Glutamatergic neuron (in vitro differentiated cells): ENCODE measurements at regions not wholly inside any gene's neighbourhood (a gene's known extent, or its start where the extent isn't known, plus 50 kb on each side); places are given as distances from the start of the nearest gene placed in this dataset.

Experiments used
- DNase-seq: peaks from one replicate; pipeline ENCODE4 v3.0.0; 2022
- H3K27ac Mint-ChIP-seq: one replicate; pipeline ENCODE4 v1.8.0; 2020; ENCODE audit warnings: mild to moderate bottlenecking, mixed read lengths, inconsistent platforms; ENCODE audit not compliant: unreplicated experiment
- H3K27me3 Mint-ChIP-seq: one replicate; pipeline ENCODE4 v1.8.0; 2020; ENCODE audit warnings: mild to moderate bottlenecking, moderate library complexity, mixed read lengths, inconsistent platforms; ENCODE audit not compliant: unreplicated experiment
- H3K36me3 Mint-ChIP-seq: one replicate; pipeline ENCODE4 v1.8.0; 2020; ENCODE audit warnings: mild to moderate bottlenecking, mixed read lengths, inconsistent platforms; ENCODE audit not compliant: unreplicated experiment
- H3K4me1 Mint-ChIP-seq: one replicate; pipeline ENCODE4 v1.8.0; 2020; ENCODE audit warnings: mild to moderate bottlenecking, low read depth, mixed read lengths, inconsistent platforms; ENCODE audit not compliant: unreplicated experiment
- H3K4me3 Mint-ChIP-seq: one replicate; pipeline ENCODE4 v1.8.0; 2020; ENCODE audit warnings: mild to moderate bottlenecking, mixed read lengths, inconsistent platforms; ENCODE audit not compliant: unreplicated experiment
- H3K9me3 Mint-ChIP-seq: one replicate; pipeline ENCODE4 v1.8.0; 2020; ENCODE audit warnings: mild to moderate bottlenecking, moderate library complexity, mixed read lengths, inconsistent platforms; ENCODE audit not compliant: unreplicated experiment
- TF ChIP-seq, protein P1 (sequence below): fragments of 200-600 bp; sonication (generic); IDR thresholded peaks from one replicate; pipeline ENCODE4 v1.5.0; 2021; ENCODE audit not compliant: partially characterized antibody, unreplicated experiment

- TF ChIP-seq, protein P1, sequence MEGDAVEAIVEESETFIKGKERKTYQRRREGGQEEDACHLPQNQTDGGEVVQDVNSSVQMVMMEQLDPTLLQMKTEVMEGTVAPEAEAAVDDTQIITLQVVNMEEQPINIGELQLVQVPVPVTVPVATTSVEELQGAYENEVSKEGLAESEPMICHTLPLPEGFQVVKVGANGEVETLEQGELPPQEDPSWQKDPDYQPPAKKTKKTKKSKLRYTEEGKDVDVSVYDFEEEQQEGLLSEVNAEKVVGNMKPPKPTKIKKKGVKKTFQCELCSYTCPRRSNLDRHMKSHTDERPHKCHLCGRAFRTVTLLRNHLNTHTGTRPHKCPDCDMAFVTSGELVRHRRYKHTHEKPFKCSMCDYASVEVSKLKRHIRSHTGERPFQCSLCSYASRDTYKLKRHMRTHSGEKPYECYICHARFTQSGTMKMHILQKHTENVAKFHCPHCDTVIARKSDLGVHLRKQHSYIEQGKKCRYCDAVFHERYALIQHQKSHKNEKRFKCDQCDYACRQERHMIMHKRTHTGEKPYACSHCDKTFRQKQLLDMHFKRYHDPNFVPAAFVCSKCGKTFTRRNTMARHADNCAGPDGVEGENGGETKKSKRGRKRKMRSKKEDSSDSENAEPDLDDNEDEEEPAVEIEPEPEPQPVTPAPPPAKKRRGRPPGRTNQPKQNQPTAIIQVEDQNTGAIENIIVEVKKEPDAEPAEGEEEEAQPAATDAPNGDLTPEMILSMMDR: no peak
- no peaks in the 10 kb centered on the region for H3K36me3 Mint-ChIP-seq
- no peaks in the 10 kb centered on the region for H3K27me3 Mint-ChIP-seq
- H3K27ac Mint-ChIP-seq: no peak overlapping the region
- DNase-seq: no peak
- no peak overlapping the region for H3K4me3 Mint-ChIP-seq
- no peaks in the 10 kb centered on the region for H3K4me1 Mint-ChIP-seq
- no peaks in the 10 kb centered on the region for H3K9me3 Mint-ChIP-seq
These were observed 242.6 kb downstream of the IKZF2 start for GRCh38 chr2:212908682-212909435.

DNA sequence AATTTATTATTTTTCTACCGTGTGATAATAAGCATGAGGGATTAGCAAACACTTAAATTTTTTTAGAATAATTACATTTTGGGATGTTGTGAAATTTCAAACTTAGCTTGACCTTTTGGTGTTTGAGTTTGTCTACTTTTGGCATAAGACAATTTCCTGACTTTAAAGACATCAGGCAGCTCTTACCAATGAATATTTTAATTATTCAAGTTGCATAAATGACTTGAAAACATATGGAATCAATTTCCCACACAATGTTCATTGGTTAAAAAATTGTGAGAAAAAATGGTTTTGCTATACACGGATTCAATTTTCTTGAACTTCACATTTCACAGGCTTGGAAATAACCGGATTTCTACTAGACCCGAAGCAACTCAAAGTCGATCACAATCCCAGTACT, 243.4 kb downstream of the IKZF2 start:
- Mint-ChIP-seq H3K9me3 (no peaks in the 10 kb centered on the region), H3K4me3 (no peak overlapping the region), H3K36me3 (no peaks in the 10 kb centered on the region), H3K4me1 (no peaks in the 10 kb centered on the region), H3K27ac (no peak overlapping the region), H3K27me3 (no peaks in the 10 kb centered on the region)
- TF ChIP-seq, protein P1: no peak
- no peak for DNase-seq

GRCh38 chr2:212906620-212907019, 244.8 kb downstream of the IKZF2 start:
- Mint-ChIP-seq H3K4me1 (no peaks in the 10 kb centered on the region), H3K9me3 (no peaks in the 10 kb centered on the region), H3K36me3 (no peaks in the 10 kb centered on the region), H3K27me3 (peaks cover 4% of the 10 kb centered on the region), H3K27ac (no peak overlapping the region), H3K4me3 (no peak overlapping the region)
- DNase-seq: no peak
- TF ChIP-seq, protein P1: no peak

DNA sequence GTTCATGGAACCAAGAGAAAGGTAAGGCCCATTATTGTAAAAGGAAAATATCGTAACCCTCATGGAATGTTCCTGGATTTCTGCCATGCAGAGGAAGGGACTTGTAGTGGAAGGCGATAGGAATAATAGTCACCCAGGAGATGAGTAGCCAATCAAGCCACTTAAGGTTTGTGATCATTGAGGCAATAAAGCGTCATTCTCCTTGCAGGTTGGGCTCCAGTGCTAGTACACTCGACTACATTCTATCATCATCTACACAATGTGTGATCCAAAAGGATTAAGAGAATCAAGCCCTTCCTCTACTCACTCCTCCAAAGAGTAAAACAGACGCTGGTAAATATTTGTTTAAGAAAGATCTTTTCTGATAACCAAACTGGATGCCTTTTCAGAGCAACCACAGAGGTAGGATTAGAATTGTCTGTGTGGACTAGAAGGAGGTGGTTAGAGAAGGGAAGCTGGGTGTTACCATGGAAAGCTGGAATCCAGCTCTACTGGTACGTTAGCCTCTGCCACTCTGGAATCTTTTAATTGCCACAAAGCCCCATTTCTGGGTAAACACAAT, 245.7 kb downstream of the IKZF2 start:
- Mint-ChIP-seq H3K4me3 (no peak overlapping the region), H3K9me3 (no peaks in the 10 kb centered on the region), H3K27ac (no peak overlapping the region), H3K27me3 (peaks cover 4% of the 10 kb centered on the region), H3K4me1 (no peaks in the 10 kb centered on the region), H3K36me3 (no peaks in the 10 kb centered on the region)
- DNase-seq: no peak
- TF ChIP-seq, protein P1: no peak

- peaks cover 4% of the 10 kb centered on the region for H3K27me3 Mint-ChIP-seq
- TF ChIP-seq, protein P1: no peak
- H3K4me3 Mint-ChIP-seq: no peak overlapping the region
- no peak for DNase-seq
- H3K36me3 Mint-ChIP-seq: no peaks in the 10 kb centered on the region
- H3K9me3 Mint-ChIP-seq: no peaks in the 10 kb centered on the region
- no peak overlapping the region for H3K27ac Mint-ChIP-seq
- no peaks in the 10 kb centered on the region for H3K4me1 Mint-ChIP-seq
These were observed 246.8 kb downstream of the IKZF2 start for GRCh38 chr2:212904646-212905045.
